GM18868 (cell line): ENCODE measurements at regions not wholly inside any gene's neighbourhood (a gene's known extent, or its start where the extent isn't known, plus 50 kb on each side); places are given as distances from the start of the nearest gene placed in this dataset.
"Not testable (repeated sequence)": the region's sequence is repeated elsewhere in the genome, so short reads cannot be mapped to it uniquely, and the experiment has no call there.

Experiments
- ATAC-seq: cut with Tn5 transposase; IDR thresholded peaks from one replicate; pipeline ENCODE4 v1.9.1; 2021; ENCODE audit warnings: mild to moderate bottlenecking, moderate library complexity; ENCODE audit not compliant: unreplicated experiment

DNA sequence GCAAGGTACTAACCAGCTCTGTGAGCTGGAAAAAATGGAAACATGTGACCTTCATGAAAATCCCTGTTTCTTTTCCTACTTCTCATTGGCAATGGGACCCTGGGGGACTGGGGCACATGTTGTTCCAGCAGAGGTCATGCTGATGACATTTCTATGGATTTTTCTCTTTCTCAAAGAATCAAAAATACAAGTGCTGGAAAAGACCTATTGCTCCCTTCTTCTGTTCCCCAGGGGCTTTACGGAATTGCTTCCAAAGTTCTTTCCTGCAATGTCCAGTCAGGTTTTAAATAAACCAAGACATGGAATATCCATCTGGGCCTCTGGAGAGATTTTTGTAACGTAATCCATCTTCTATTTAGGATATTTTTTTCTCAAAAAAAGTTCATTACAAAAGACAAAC, 1006.1 kb upstream of the CELF4 start:
- ATAC-seq: no peak

GRCh38 chr18:38565513-38565912, 999.9 kb upstream of the CELF4 start:
- ATAC-seq: no peak

GRCh38 chr18:38563396-38563980, 997.9 kb upstream of the CELF4 start:
- no peak for ATAC-seq

DNA sequence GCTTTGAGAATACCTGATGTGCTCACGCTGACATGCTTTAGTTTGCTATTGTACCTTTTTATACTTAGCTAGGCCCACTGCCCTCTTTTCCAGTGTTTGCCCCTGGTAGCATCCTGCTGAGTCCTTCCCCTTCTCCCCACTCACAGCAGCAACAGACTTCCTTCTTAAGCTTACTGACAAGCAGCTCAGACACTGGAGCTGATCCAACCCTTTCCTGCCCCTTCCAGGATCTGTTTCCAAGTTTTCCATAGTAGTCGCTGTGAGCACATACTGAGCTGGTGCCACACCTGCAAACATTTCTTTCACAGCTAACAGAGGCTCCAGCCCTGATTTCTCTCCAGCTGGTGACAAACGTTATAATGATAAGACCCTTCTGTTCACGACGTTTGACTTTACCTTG, 991.4 kb upstream of the CELF4 start:
- no peak for ATAC-seq

DNA sequence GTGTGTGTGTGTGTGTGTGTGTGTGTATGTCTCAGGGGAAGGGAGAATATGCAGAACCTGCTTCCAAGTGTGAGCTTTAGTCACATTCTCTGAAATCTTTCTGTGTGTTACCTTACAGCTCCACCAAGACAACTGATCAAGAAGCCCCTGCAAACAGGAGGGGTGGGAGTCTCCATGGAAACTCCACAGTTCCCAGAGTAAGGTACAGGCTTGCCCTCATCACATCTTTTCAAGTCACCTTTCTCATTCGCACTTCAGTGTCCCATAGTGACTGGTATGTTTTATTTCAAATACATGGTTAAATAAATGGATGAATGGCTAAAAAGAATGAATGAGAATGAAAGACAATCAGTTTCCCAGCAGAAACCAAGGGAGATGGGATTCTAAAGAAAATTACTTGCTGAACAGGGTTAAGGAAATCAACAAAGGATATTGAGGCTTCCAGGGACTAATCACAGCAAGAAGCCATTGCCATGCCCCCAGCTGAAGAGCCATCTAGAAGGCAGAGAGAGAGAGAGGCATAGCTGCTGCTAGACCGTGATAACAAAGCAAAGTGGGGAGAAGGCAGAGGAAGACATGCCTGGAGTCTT, 987.2 kb upstream of the CELF4 start:
- ATAC-seq: no peak

- no peak for ATAC-seq
Observed at GRCh38 chr18:38551881-38552280, 986.3 kb upstream of the CELF4 start.

- ATAC-seq: peak; percentile 74
Observed at GRCh38 chr18:38545071-38545470, 979.5 kb upstream of the CELF4 start.

GRCh38 chr18:38539856-38540255, 974.3 kb upstream of the CELF4 start:
- no peak for ATAC-seq

- no peak for ATAC-seq
Observed at GRCh38 chr18:38539371-38539770, 973.8 kb upstream of the CELF4 start.

DNA sequence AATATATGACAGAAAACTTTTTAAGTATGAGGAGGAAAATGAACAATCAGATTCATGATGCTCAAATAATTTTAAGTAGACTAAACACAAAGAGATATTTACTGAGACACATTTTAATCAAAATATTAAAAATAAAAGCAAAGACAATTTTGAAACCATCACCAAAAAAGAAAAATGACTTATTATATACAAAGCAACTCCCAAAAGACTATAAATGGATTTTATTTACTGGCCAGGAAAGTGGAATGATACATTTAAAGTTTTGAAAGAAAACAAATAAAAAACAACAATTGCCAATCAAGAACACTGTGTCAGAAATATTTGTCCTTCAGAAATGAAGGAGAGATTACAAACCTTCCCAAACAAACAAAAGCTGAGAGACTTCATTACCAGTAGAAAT, 968.5 kb upstream of the CELF4 start:
- no peak for ATAC-seq

DNA sequence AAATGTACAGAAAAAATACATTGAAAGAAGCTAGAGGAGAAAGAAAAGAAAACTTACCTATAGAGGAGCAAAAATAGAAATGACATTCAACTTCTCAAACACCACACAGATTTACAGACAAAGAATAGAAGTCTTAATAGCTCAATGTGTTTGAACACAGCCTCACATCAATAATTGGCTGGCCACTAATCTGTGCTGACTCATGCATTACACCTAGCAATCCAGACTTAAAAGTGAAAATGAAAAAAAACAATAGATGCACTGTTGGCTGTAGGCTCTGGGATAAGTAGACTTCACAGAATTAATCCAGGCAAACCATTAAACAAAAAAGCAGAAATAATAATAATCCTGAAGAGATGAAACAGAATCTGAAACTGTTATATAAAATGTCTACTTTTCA, 961.3 kb upstream of the CELF4 start:
- ATAC-seq: no peak

GRCh38 chr18:38525039-38525438, 959.4 kb upstream of the CELF4 start:
- no peak for ATAC-seq

DNA sequence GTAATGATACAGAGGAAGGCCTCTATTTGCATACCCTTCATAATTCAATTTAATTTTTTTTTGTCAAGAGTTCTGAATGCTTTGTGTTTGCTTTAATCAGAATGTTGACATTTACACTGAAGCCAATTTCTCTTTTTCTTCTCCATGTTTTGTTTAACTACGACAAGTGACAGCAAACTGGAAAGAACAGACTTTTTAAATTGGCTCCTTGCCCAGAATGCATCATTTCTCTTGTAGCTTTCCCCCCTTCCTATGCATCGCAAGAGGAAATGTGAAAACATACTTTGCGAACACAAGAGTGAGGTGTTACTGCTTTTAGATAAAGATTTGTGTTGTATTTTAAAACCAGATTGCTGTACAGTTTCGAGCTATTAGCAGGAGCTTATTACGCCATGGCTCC, 955.2 kb upstream of the CELF4 start:
- ATAC-seq: no peak

DNA sequence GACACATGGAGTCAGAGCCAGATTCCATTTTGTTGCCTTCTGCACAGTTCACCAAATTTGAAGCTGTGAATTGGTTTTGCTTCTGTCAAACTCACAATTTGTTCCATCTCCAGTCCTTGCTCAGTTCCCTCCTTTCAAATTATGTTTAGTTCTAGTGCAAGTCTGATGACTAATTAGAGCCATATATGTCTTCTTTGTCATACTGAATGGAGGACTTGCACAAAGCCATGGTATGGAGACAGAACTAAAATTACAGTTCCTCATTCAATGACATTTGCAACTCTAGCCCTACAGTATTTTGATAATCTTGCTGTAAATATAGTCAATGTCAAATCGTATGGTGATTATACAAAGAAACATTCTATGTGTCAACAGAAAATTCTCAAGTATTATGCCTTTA, 936.9 kb upstream of the CELF4 start:
- no peak for ATAC-seq

DNA sequence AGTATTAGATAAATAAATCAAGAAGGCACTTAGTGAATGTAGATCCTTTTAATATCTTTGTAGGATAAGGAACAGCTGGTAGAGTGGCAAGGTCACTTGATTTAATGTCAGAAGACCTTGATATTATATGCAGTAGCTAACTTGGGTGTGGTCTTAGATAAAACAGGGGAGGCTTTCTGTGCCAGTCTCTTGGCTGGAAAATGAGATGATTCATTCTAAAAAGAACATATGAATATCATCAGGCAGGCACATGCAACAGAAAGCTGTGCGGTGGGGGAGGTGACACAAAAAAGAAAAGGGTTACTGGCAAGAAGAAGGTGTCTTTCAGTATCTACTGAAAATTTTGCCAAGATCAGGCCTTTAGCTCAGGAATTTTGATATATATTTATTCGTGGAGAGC, 931.7 kb upstream of the CELF4 start:
- ATAC-seq: no peak

DNA sequence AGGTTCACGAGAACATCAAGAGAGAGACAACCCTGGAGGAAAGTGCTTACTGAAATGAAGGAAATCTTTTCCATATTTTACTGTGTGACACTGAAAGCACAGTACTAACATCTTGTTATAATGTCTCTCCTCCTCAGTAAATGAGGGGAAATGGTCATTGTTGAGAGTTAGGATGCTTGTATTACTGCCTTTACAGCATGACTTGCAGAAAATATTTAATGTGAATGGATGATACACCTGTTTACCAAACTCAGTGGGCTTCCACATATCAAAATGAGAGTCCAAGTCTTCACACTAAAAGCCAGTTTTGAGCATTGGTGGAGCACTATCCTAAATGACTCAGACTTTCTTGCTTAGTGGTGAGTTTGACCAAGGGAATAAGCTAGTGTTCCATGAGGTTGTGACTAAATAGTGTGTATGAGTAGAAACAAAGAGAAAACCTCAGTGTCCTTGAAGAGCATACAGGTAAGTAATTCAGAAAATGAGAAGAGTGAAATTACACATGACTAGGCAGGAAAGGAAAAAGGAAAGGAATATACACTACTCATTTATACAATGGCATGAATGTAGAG, 930.7 kb upstream of the CELF4 start:
- ATAC-seq: no peak

DNA sequence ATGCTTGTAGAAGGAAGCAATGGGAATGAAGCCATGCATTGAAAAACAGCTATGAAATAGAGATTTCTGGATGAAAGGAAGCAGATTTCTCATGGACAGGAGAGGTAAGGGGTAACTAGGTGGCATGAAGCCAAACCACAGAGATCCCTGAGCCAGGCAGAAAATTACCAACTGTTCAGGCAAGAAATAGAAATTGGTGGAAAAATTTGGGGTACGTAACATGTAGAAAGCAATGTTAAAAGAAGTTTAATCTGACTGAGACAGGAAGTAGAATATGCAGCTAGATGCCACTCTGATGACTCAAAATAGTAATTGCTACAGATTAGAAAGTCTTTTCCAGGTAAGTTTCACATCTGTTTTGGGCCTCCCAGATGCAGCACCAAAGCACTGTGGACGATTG, 928.5 kb upstream of the CELF4 start:
- no peak for ATAC-seq

- no peak for ATAC-seq
Observed at GRCh38 chr18:38491195-38491594, 925.6 kb upstream of the CELF4 start.

DNA sequence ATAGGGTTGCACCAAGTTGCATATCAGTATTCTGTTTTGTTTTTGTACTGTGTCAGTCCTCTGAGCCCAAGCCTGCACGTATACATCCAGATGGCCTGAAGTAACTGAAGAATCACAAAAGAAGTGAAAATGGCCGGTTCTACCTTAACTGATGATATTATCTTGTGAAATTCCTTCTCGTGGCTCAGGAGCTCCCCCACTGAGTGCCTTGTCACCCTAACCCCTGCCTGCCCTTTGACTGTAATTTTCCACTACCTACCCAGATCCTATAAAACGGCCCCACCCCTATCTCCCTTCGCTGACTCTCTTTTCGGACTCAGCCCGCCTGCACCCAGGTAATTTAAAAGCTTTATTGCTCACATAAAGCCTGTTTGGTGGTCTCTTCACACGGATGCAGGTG, 924.1 kb upstream of the CELF4 start:
- not testable (repeated sequence) for ATAC-seq

GRCh38 chr18:38487521-38487920, 921.9 kb upstream of the CELF4 start:
- ATAC-seq: no peak

DNA sequence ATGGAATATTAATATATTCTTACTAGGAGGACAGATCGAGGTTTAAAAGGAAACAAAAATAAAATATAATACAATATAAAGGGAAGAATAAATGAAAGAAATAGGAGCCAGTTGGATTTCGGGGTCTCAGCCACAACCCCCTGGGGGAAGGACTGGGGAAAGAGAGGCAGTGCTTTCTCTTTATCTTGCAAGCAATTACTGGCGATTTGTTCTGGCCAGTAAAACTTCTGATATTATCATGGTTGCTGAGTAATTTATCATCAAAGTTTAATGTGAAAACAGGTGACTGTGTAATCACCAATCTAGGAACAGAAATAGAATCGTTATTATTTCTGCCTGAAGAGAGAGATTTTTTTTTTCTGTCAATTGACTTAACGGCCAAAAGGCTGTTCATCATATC, 917.7 kb upstream of the CELF4 start:
- no peak for ATAC-seq

- no peak for ATAC-seq
Observed at GRCh38 chr18:38481576-38481975, 916.0 kb upstream of the CELF4 start.

GRCh38 chr18:38475686-38476085, 910.1 kb upstream of the CELF4 start:
- ATAC-seq: no peak
